Fibroblast of lung (primary cell): ENCODE measurements at regions not wholly inside any gene's neighbourhood (a gene's known extent, or its start where the extent isn't known, plus 50 kb on each side); places are given as distances from the start of the nearest gene placed in this dataset.

ENCODE experiments used
- DNase-seq, 2 donors: peaks; one replicate each; pipeline versions ENCODE4 v3.0.0 to v3.0.0-alpha.2; 2010; ENCODE audit warnings: low read depth in 2 of 2
- H2AFZ ChIP-seq: 2 replicates; pipeline ENCODE4 v1.5.1; 2012; ENCODE audit warnings: low read length, control low read depth, inconsistent platforms
- H3K27ac ChIP-seq: 2 replicates; pipeline ENCODE4 v1.5.1; 2011; ENCODE audit warnings: low read length, control low read depth; ENCODE audit not compliant: insufficient read depth
- H3K27me3 ChIP-seq: 2 replicates; pipeline ENCODE4 v1.5.1; 2011; ENCODE audit warnings: mild to moderate bottlenecking, low read length; ENCODE audit not compliant: control insufficient read depth, insufficient read depth
- H3K36me3 ChIP-seq: 2 replicates; pipeline ENCODE4 v1.5.1; 2011; ENCODE audit warnings: low read length; ENCODE audit not compliant: control insufficient read depth, insufficient read depth
- H3K4me1 ChIP-seq: 2 replicates; pipeline ENCODE4 v1.5.1; 2011; ENCODE audit warnings: low read length; ENCODE audit not compliant: control insufficient read depth, insufficient read depth; ENCODE audit errors: extremely low read depth
- H3K4me2 ChIP-seq: 2 replicates; pipeline ENCODE4 v1.5.1; 2011; ENCODE audit warnings: low read length, control low read depth; ENCODE audit not compliant: insufficient read depth; ENCODE audit errors: extremely low read depth
- H3K4me3 ChIP-seq, 4 experiments: fragments of 200-600 bp in 1 of 4; sonication (generic) in 1 of 4; replicated peaks in 1 of 4; 2 replicates each; pipeline ENCODE4 v1.5.1; 2011 to 2016; ENCODE audit warnings: low read length in 4 of 4, low read depth in 3 of 4, mild to moderate bottlenecking in 3 of 4, control low read depth in 2 of 4, inconsistent platforms in 1 of 4, mixed read lengths in 1 of 4; ENCODE audit not compliant: insufficient read depth in 1 of 4; ENCODE audit errors: control extremely low read depth in 1 of 4
- H3K79me2 ChIP-seq: 2 replicates; pipeline ENCODE4 v1.5.1; 2012; ENCODE audit warnings: mild to moderate bottlenecking, low read length, inconsistent platforms; ENCODE audit not compliant: control insufficient read depth, insufficient read depth
- H3K9ac ChIP-seq: 2 replicates; pipeline ENCODE4 v1.5.1; 2011; ENCODE audit warnings: mild to moderate bottlenecking, low read length, control low read depth; ENCODE audit not compliant: insufficient read depth
- H3K9me3 ChIP-seq: 2 replicates; pipeline ENCODE4 v1.5.1; 2012; ENCODE audit warnings: low read depth, low read length; ENCODE audit not compliant: control insufficient read depth, insufficient read depth
- H4K20me1 ChIP-seq: 2 replicates; pipeline ENCODE4 v1.5.1; 2011; ENCODE audit warnings: low read length; ENCODE audit not compliant: control insufficient read depth, insufficient read depth; ENCODE audit errors: extremely low read depth
- EZH2 ChIP-seq: IDR thresholded peaks from 2 replicates; pipeline ENCODE4 v1.5.1; 2012; ENCODE audit warnings: low read length, control low read depth, mild to moderate bottlenecking; ENCODE audit errors: missing control alignments
- TF ChIP-seq, protein P1 (sequence below), 2 donors: IDR thresholded peaks in 1 of 2; conservative IDR thresholded peaks in 1 of 2; 1 replicate in 1 of 2; 2 replicates in 1 of 2; pipeline ENCODE4 v1.5.1; 2011 to 2012; ENCODE audit warnings: low read length in 2 of 2, control low read depth in 1 of 2, inconsistent platforms in 1 of 2, low read depth in 1 of 2, mild to moderate bottlenecking in 1 of 2

GRCh38 chr2:237153181-237153580 is 67.5 kb downstream of the COPS8 start:
- Histone ChIP-seq H3K9me3 (no peaks in the 10 kb centered on the region), H3K9ac (no peak overlapping the region), H3K4me3 (no peak overlapping the region), H4K20me1 (no peaks in the 10 kb centered on the region), H3K4me1 (peaks cover 28% of the 10 kb centered on the region), H3K79me2 (no peaks in the 10 kb centered on the region), H3K4me2 (no peak overlapping the region), H3K27me3 (no peaks in the 10 kb centered on the region), H3K27ac (no peak overlapping the region), H3K36me3 (no peaks in the 10 kb centered on the region), H2AFZ (no peak overlapping the region)
- no peak for DNase-seq
- TF ChIP-seq EZH2: no peak
- TF ChIP-seq, protein P1, sequence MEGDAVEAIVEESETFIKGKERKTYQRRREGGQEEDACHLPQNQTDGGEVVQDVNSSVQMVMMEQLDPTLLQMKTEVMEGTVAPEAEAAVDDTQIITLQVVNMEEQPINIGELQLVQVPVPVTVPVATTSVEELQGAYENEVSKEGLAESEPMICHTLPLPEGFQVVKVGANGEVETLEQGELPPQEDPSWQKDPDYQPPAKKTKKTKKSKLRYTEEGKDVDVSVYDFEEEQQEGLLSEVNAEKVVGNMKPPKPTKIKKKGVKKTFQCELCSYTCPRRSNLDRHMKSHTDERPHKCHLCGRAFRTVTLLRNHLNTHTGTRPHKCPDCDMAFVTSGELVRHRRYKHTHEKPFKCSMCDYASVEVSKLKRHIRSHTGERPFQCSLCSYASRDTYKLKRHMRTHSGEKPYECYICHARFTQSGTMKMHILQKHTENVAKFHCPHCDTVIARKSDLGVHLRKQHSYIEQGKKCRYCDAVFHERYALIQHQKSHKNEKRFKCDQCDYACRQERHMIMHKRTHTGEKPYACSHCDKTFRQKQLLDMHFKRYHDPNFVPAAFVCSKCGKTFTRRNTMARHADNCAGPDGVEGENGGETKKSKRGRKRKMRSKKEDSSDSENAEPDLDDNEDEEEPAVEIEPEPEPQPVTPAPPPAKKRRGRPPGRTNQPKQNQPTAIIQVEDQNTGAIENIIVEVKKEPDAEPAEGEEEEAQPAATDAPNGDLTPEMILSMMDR (conservative IDR thresholded peaks at IDR 0.05 in 1 of 2, IDR thresholded peaks at IDR 0.05 in 1 of 2; ENCODE audit: low read depth in 1 of 2, low read length in 2 of 2): no peak

DNA sequence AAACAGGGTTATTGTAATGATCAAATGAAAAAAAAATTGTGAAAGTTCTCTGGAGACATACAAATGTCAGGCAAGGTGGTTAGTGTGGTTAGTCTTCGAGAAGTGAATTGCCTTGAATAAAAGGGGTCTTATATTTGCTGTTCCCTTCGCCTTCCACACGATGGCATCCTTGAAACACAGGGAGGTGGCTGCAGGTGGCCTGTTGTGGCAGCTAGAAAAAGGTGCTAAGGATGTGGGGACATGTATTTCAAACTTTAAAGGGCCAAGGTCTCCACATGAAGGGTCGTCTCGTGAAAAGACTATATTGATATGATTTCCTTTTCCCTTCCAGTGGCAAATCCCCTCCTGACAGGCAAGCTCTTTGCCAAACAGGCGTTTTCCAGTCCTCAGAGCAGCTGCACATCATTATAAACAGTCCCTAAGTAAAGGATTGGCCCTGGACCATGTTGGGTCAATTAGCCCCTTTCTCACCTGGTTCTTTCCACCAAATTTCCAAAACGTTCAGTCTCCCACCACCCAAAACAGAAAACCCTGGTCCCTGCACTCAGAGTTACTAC is 68.5 kb downstream of the COPS8 start:
- H3K4me3 ChIP-seq: no peak overlapping the region
- no peak overlapping the region for H3K27ac ChIP-seq
- DNase-seq: peak; percentile 65 to 74
- H3K9me3 ChIP-seq: no peaks in the 10 kb centered on the region
- no peak overlapping the region for H2AFZ ChIP-seq
- H3K36me3 ChIP-seq: no peaks in the 10 kb centered on the region
- no peak for TF ChIP-seq EZH2
- TF ChIP-seq, protein P1 (conservative IDR thresholded peaks at IDR 0.05 in 1 of 2, IDR thresholded peaks at IDR 0.05 in 1 of 2; ENCODE audit: low read depth in 1 of 2, low read length in 2 of 2): peak; percentile 72 to 77
- no peak overlapping the region for H3K4me2 ChIP-seq
- H4K20me1 ChIP-seq: no peaks in the 10 kb centered on the region
- H3K4me1 ChIP-seq: peaks cover 28% of the 10 kb centered on the region
- no peak overlapping the region for H3K9ac ChIP-seq
- no peaks in the 10 kb centered on the region for H3K79me2 ChIP-seq
- no peaks in the 10 kb centered on the region for H3K27me3 ChIP-seq

GRCh38 chr2:237154884-237155851 is 69.5 kb downstream of the COPS8 start:
- peaks cover 28% of the 10 kb centered on the region for H3K4me1 ChIP-seq
- H3K9me3 ChIP-seq: no peaks in the 10 kb centered on the region
- no peak overlapping the region for H3K4me3 ChIP-seq
- H3K27ac ChIP-seq: peak overlapping the region; percentile 74
- no peaks in the 10 kb centered on the region for H3K79me2 ChIP-seq
- no peak for DNase-seq
- TF ChIP-seq, protein P1 (conservative IDR thresholded peaks at IDR 0.05 in 1 of 2, IDR thresholded peaks at IDR 0.05 in 1 of 2; ENCODE audit: low read depth in 1 of 2, low read length in 2 of 2): no peak
- no peak for TF ChIP-seq EZH2
- H3K9ac ChIP-seq: no peak overlapping the region
- H2AFZ ChIP-seq: no peak overlapping the region
- H3K4me2 ChIP-seq: peak overlapping the region; percentile 35
- H3K27me3 ChIP-seq: no peaks in the 10 kb centered on the region
- H3K36me3 ChIP-seq: no peaks in the 10 kb centered on the region
- H4K20me1 ChIP-seq: no peaks in the 10 kb centered on the region
